SK-N-SH (cell line): ENCODE measurements at regions not wholly inside any gene's neighbourhood (a gene's known extent, or its start where the extent isn't known, plus 50 kb on each side); places are given as distances from the start of the nearest gene placed in this dataset.

Experiments
- CTCF ChIA-PET: fragments of 300-600, 350-600 bp; formaldehyde crosslinking; extraction: SDS; loops from one replicate; lab custom pipeline; 2021; lab: Yijun Ruan, JAX
- POLR2A ChIA-PET: fragments of 350-600 bp; sonication (Branson Sonifier 250); formaldehyde crosslinking; extraction: SDS; loops from one replicate; lab custom pipeline; 2020; ENCODE audit warnings: antibody characterized with exemption, inconsistent platforms; lab: Yijun Ruan, JAX
- DNase-seq: peaks from one replicate; pipeline ENCODE4 v3.0.0; 2012
- H2AFZ ChIP-seq: fragments of 200-600 bp; sonication (generic); 2 replicates; pipeline ENCODE4 v1.8.1; 2016; ENCODE audit warnings: antibody characterized with exemption, mild to moderate bottlenecking, low read depth
- H3F3A ChIP-seq: fragments of 200-600 bp; sonication (generic); replicated peaks from 2 replicates; pipeline ENCODE3; 2016; ENCODE audit warnings: antibody characterized with exemption, mild to moderate bottlenecking; ENCODE audit not compliant: insufficient read depth
- H3K27ac ChIP-seq, 2 experiments: fragments of 200-500 bp in 1 of 2; fragments of 200-600 bp in 1 of 2; sonication (Bioruptor generic) in 1 of 2; sonication (generic), shearing (Covaris generic) in 1 of 2; 2 replicates each; pipeline versions ENCODE4 v1.5.1 to v1.6.1; 2014 to 2016; ENCODE audit warnings: low read depth in 2 of 2, inconsistent platforms in 1 of 2, low read length in 1 of 2, mild to moderate bottlenecking in 1 of 2, mixed read lengths in 1 of 2
- H3K27me3 ChIP-seq: fragments of 200-600 bp; sonication (generic), shearing (Covaris generic); 2 replicates; pipeline ENCODE4 v1.6.1; 2016; ENCODE audit warnings: mixed run types; ENCODE audit not compliant: insufficient read depth
- H3K36me3 ChIP-seq, 2 experiments: fragments of 200-500 bp in 1 of 2; fragments of 200-600 bp in 1 of 2; sonication (Bioruptor generic) in 1 of 2; sonication (generic) in 1 of 2; replicated peaks in 1 of 2; 2 replicates each; pipeline versions ENCODE3 to v1.5.1; 2014 to 2016; ENCODE audit warnings: low read length in 1 of 2, mild to moderate bottlenecking in 1 of 2; ENCODE audit not compliant: insufficient read depth in 2 of 2, control insufficient read depth in 1 of 2
- H3K4me1 ChIP-seq, 2 experiments: fragments of 200-500 bp in 1 of 2; fragments of 200-600 bp in 1 of 2; sonication (Bioruptor generic) in 1 of 2; sonication (generic), shearing (Covaris generic) in 1 of 2; 2 replicates each; pipeline versions ENCODE4 v1.5.1 to v1.6.1; 2014 to 2016; ENCODE audit warnings: low read depth in 1 of 2, low read length in 1 of 2, mixed run types in 1 of 2; ENCODE audit not compliant: insufficient read depth in 2 of 2, control insufficient read depth in 1 of 2
- H3K4me2 ChIP-seq: fragments of 200-600 bp; sonication (generic), shearing (Covaris generic); 2 replicates; pipeline ENCODE4 v1.6.1; 2017; ENCODE audit warnings: mixed run types
- H3K4me3 ChIP-seq, 2 experiments: fragments of 200-500 bp in 1 of 2; fragments of 200-600 bp in 1 of 2; sonication (Bioruptor generic) in 1 of 2; sonication (generic), shearing (Covaris generic) in 1 of 2; 2 replicates each; pipeline versions ENCODE4 v1.5.1 to v1.8.1; 2014 to 2016; ENCODE audit warnings: low read depth in 2 of 2, inconsistent platforms in 1 of 2, low read length in 1 of 2, mild to moderate bottlenecking in 1 of 2, mixed read lengths in 1 of 2, moderate library complexity in 1 of 2
- H3K79me2 ChIP-seq: fragments of 200-600 bp; sonication (generic); 2 replicates; pipeline ENCODE4 v1.8.1; 2017; ENCODE audit warnings: mild to moderate bottlenecking; ENCODE audit not compliant: insufficient read depth
- H3K9ac ChIP-seq: fragments of 200-600 bp; sonication (generic); 2 replicates; pipeline ENCODE4 v1.6.1; 2017; ENCODE audit warnings: mixed run types
- H3K9me2 ChIP-seq: fragments of 200-600 bp; sonication (generic); 2 replicates; pipeline ENCODE4 v1.6.1; 2017; ENCODE audit warnings: mixed run types
- H3K9me3 ChIP-seq: fragments of 200-600 bp; sonication (generic); 2 replicates; pipeline ENCODE4 v1.6.1; 2017; ENCODE audit warnings: mixed run types, mild to moderate bottlenecking, moderate library complexity
- H4K20me1 ChIP-seq: fragments of 200-600 bp; sonication (generic); 2 replicates; pipeline ENCODE4 v1.6.1; 2017; ENCODE audit warnings: mild to moderate bottlenecking, mixed run types; ENCODE audit not compliant: insufficient read depth
- CHD2 ChIP-seq: fragments of 150-350 bp; IDR thresholded peaks from 2 replicates; pipeline ENCODE4 v1.6.1; 2018; ENCODE audit warnings: low read length; ENCODE audit not compliant: partially characterized antibody
- ELF1 ChIP-seq: IDR thresholded peaks from 2 replicates; pipeline ENCODE4 v1.4.0; 2012
- EZH2phosphoT487 ChIP-seq: fragments of 200-600 bp; sonication (generic); IDR thresholded peaks from 2 replicates; pipeline ENCODE4 v1.6.1; 2017; ENCODE audit warnings: low read depth, mixed run types, mild to moderate bottlenecking, antibody characterized with exemption, moderate library complexity, borderline replicate concordance
- FOXM1 ChIP-seq: IDR thresholded peaks from 2 replicates; pipeline ENCODE4 v1.4.0; 2012; ENCODE audit warnings: low read depth, mild to moderate bottlenecking
- GABPA ChIP-seq: IDR thresholded peaks from 2 replicates; pipeline ENCODE4 v1.4.0; 2012; ENCODE audit warnings: low read depth, mild to moderate bottlenecking
- IRF3 ChIP-seq: fragments of 150-350 bp; IDR thresholded peaks from 2 replicates; pipeline ENCODE4 v1.6.1; 2016; ENCODE audit warnings: mild to moderate bottlenecking, low read depth, low read length
- MEF2A ChIP-seq: IDR thresholded peaks from 2 replicates; pipeline ENCODE4 v1.4.0; 2012; ENCODE audit warnings: low read depth, borderline replicate concordance
- TEAD4 ChIP-seq: IDR thresholded peaks from 2 replicates; pipeline ENCODE4 v1.4.0; 2012; ENCODE audit warnings: mild to moderate bottlenecking, borderline replicate concordance; ENCODE audit not compliant: insufficient read depth
- USF1 ChIP-seq: IDR thresholded peaks from 2 replicates; pipeline ENCODE4 v1.4.0; 2012; ENCODE audit warnings: low read depth, borderline replicate concordance
- USF2 ChIP-seq: fragments of 150-350 bp; IDR thresholded peaks from 2 replicates; pipeline ENCODE4 v1.6.1; 2017; ENCODE audit warnings: antibody characterized with exemption, low read length, low read depth, borderline replicate concordance
- YY1 ChIP-seq: IDR thresholded peaks from 2 replicates; pipeline ENCODE4 v1.4.0; 2012; ENCODE audit warnings: low read depth, mild to moderate bottlenecking
- ZBTB33 ChIP-seq: IDR thresholded peaks from 2 replicates; pipeline ENCODE4 v1.4.0; 2012; ENCODE audit warnings: low read depth, borderline replicate concordance
- WGBS: methylation state at CpG from one replicate; pipeline ENCODE4 v1.1.6; 2017; ENCODE audit warnings: low lambda C conversion rate; 5-methylcytosine and 5-hydroxymethylcytosine counted together

GRCh38 chr9:78892182-78892581 is 595.3 kb downstream of the PSAT1 start:
- CTCF ChIA-PET = interaction anchor here (1.1 kb wide), 1 partner anchor 71 kb away, joined by 3 read pairs; no protein-coding TSS in a partner anchor
- DNase-seq = no peak
- Histone ChIP-seq H3K36me3 (no peaks in the 10 kb centered on the region), H3K4me2 (no peak overlapping the region), H3F3A (peaks cover 5% of the 10 kb centered on the region), H3K9ac (no peak overlapping the region), H3K4me3 (no peak overlapping the region), H3K79me2 (no peaks in the 10 kb centered on the region), H4K20me1 (no peaks in the 10 kb centered on the region), H3K4me1 (peaks cover 0 to 12% of the 10 kb centered on the region in 2 experiments; a peak in 1 of 4 replicates), H3K9me2 (no peaks in the 10 kb centered on the region), H3K27me3 (no peaks in the 10 kb centered on the region), H3K9me3 (no peaks in the 10 kb centered on the region), H3K27ac (no peak overlapping the region), H2AFZ (no peak overlapping the region)
- POLR2A ChIA-PET = no interaction called here
- WGBS = 25% methylated on average over 1 of the region's 1 CpG
- no peak for TF ChIP-seq ZBTB33
- TF ChIP-seq GABPA = no peak
- TF ChIP-seq MEF2A = no peak
- TF ChIP-seq TEAD4 = no peak
- TF ChIP-seq EZH2phosphoT487 = no peak
- no peak for TF ChIP-seq FOXM1

GRCh38 chr9:78892769-78893168 is 595.8 kb downstream of the PSAT1 start:
- H3K36me3 ChIP-seq = no peaks in the 10 kb centered on the region

More at GRCh38 chr9:78892769-78893168, 595.8 kb downstream of the PSAT1 start:
- H3K9ac ChIP-seq = no peak overlapping the region
- 0 out of 4 replicates have a peak overlapping the region, but pooled peaks of 1 of the 2 experiments have one; percentile 51 for H3K27ac ChIP-seq
- TF ChIP-seq IRF3 = no peak
- TF ChIP-seq CHD2 = no peak
- TF ChIP-seq YY1 = no peak
- TF ChIP-seq ZBTB33 = no peak
- TF ChIP-seq USF2 = no peak
- no peak for TF ChIP-seq USF1
- no peak for TF ChIP-seq ELF1
- no peak for TF ChIP-seq MEF2A
- TF ChIP-seq TEAD4 = no peak
- no peaks in the 10 kb centered on the region for H3K27me3 ChIP-seq
- H3K4me2 ChIP-seq = no peak overlapping the region
- POLR2A ChIA-PET = no interaction called here
- no peaks in the 10 kb centered on the region for H3K9me2 ChIP-seq
- no peak overlapping the region for H2AFZ ChIP-seq
- H3K4me1 ChIP-seq = peaks cover 0 to 14% of the 10 kb centered on the region in 2 experiments; a peak in 1 of 4 replicates
- no peaks in the 10 kb centered on the region for H3K79me2 ChIP-seq
- CTCF ChIA-PET = no interaction called here
- peaks cover 5% of the 10 kb centered on the region for H3F3A ChIP-seq
- H3K4me3 ChIP-seq = no peak overlapping the region
- no peaks in the 10 kb centered on the region for H3K9me3 ChIP-seq
- H4K20me1 ChIP-seq = no peaks in the 10 kb centered on the region
- DNase-seq = no peak
